Body of pancreas (tissue), 4 donors: ENCODE measurements at regions not wholly inside any gene's neighbourhood (a gene's known extent, or its start where the extent isn't known, plus 50 kb on each side); places are given as distances from the start of the nearest gene placed in this dataset.

Source experiments
- CTCF ChIP-seq, 7 experiments: fragments of 450-650 bp in 4 of 7; fragments of 200-600 bp in 3 of 7; sonication (generic) in 3 of 7; IDR thresholded peaks; one replicate each; pipeline ENCODE4 v1.5.1; 2016 to 2019; ENCODE audit warnings: antibody characterized with exemption in 7 of 7
- POLR2A ChIP-seq, 3 donors: fragments of 450-650 bp; IDR thresholded peaks; one replicate each; pipeline ENCODE4 v1.6.1; 2016; ENCODE audit warnings: antibody characterized with exemption in 3 of 3, mild to moderate bottlenecking in 2 of 3

- TF ChIP-seq CTCF (IDR thresholded peaks at IDR 0.05) (no peak), POLR2A (IDR thresholded peaks at IDR 0.05) (no peak)
Observed at GRCh38 chr2:53347269-53347668, 420.3 kb upstream of the CHAC2 start.
